SK-N-MC (cell line): ENCODE measurements at regions not wholly inside any gene's neighbourhood (a gene's known extent, or its start where the extent isn't known, plus 50 kb on each side); places are given as distances from the start of the nearest gene placed in this dataset.

Source experiments
- EZH2 ChIP-seq: fragments of 200-600 bp; sonication (generic); IDR thresholded peaks from one replicate; pipeline ENCODE4 v1.6.1; 2017; ENCODE audit warnings: antibody characterized with exemption
- FOXP2 ChIP-seq: optimal IDR thresholded peaks from 2 replicates; pipeline ENCODE3; 2011; ENCODE audit warnings: mild to moderate bottlenecking, moderate library complexity; ENCODE audit not compliant: insufficient read depth; ENCODE audit errors: extremely low read length, control extremely low read depth
- POLR2AphosphoS5 ChIP-seq: IDR thresholded peaks from 2 replicates; pipeline ENCODE4 v1.6.1; 2012; ENCODE audit warnings: mild to moderate bottlenecking, low read depth, low read length, borderline replicate concordance

GRCh38 chr2:16331772-16332171 is 333.9 kb downstream of the CYRIA start:
- TF ChIP-seq EZH2 (no peak), POLR2AphosphoS5 (no peak), FOXP2 (no peak)
